ENCODE measurements at regions not wholly inside any gene's neighbourhood (a gene's known extent, or its start where the extent isn't known, plus 50 kb on each side); places are given as distances from the start of the nearest gene placed in this dataset.

GRCh38 chr14:42624980-42625761 is 1018.5 kb downstream of the LRFN5 start:
- TF ChIP-seq ZBTB6 (tag by site-specific recombination; IDR thresholded peaks at IDR 0.05): no peak
- TF ChIP-seq ZNF266 (tag by site-specific recombination; IDR thresholded peaks at IDR 0.05; ENCODE audit: low read depth): no peak
- no peak for TF ChIP-seq ZBTB20 (tag by site-specific recombination; IDR thresholded peaks at IDR 0.05)
- no peak for TF ChIP-seq ZBTB7A (tag by site-specific recombination; IDR thresholded peaks at IDR 0.05; ENCODE audit: low read depth)
- TF ChIP-seq CTCF (tag by site-specific recombination; IDR thresholded peaks at IDR 0.05): no peak
- TF ChIP-seq ZBTB1 (tag by site-specific recombination; IDR thresholded peaks at IDR 0.05): no peak
- TF ChIP-seq MYNN (tag by site-specific recombination; IDR thresholded peaks at IDR 0.05; ENCODE audit: borderline replicate concordance): no peak
- no peak for TF ChIP-seq ZNF785 (tag by site-specific recombination; IDR thresholded peaks at IDR 0.05)
- TF ChIP-seq ZNF701 (tag by site-specific recombination; IDR thresholded peaks at IDR 0.05): no peak
- TF ChIP-seq ZNF280C (tag by site-specific recombination; IDR thresholded peaks at IDR 0.05): no peak
- no peak for TF ChIP-seq ZBTB11 (tag by site-specific recombination; conservative IDR thresholded peaks at IDR 0.05; ENCODE audit: low read depth)
- no peak for TF ChIP-seq REPIN1 (tag by site-specific recombination; IDR thresholded peaks at IDR 0.05; ENCODE audit: low read depth)
- no peak for TF ChIP-seq ZNF324 (tag by site-specific recombination; IDR thresholded peaks at IDR 0.05)

Measured in HEK293 (cell line).